HG03460 (cell line): ENCODE measurements at regions not wholly inside any gene's neighbourhood (a gene's known extent, or its start where the extent isn't known, plus 50 kb on each side); places are given as distances from the start of the nearest gene placed in this dataset.

ENCODE experiments used
- ATAC-seq: cut with Tn5 transposase; IDR thresholded peaks from one replicate; pipeline ENCODE4 v1.9.1; 2021; ENCODE audit not compliant: unreplicated experiment

GRCh38 chr3:161989012-161989411 lies 492.4 kb downstream of the OTOL1 start:
- no peak for ATAC-seq

- no peak for ATAC-seq
Measured at GRCh38 chr3:161990036-161990435, 493.4 kb downstream of the OTOL1 start.

GRCh38 chr3:161991901-161992540 lies 495.4 kb downstream of the OTOL1 start:
- ATAC-seq, result no peak

- no peak for ATAC-seq
Measured at GRCh38 chr3:161999846-162000245, 503.2 kb downstream of the OTOL1 start.

GRCh38 chr3:162007722-162008121 lies 511.1 kb downstream of the OTOL1 start:
- ATAC-seq, result no peak

- no peak for ATAC-seq
Measured at GRCh38 chr3:162012633-162013032, 516.0 kb downstream of the OTOL1 start.

GRCh38 chr3:162014284-162014683 lies 517.7 kb downstream of the OTOL1 start:
- no peak for ATAC-seq

- no peak for ATAC-seq
Measured at GRCh38 chr3:162015856-162016255, 519.2 kb downstream of the OTOL1 start.

- no peak for ATAC-seq
Measured at GRCh38 chr3:162019817-162020216, 523.2 kb downstream of the OTOL1 start.

- no peak for ATAC-seq
Measured at GRCh38 chr3:162021206-162021605, 524.6 kb downstream of the OTOL1 start.

GRCh38 chr3:162022911-162023310 lies 526.3 kb downstream of the OTOL1 start:
- ATAC-seq, result no peak

GRCh38 chr3:162029736-162030135 lies 533.1 kb downstream of the OTOL1 start:
- no peak for ATAC-seq

- no peak for ATAC-seq
Measured at GRCh38 chr3:162034368-162034767, 537.8 kb downstream of the OTOL1 start.

GRCh38 chr3:162041622-162042021 lies 545.0 kb downstream of the OTOL1 start:
- ATAC-seq, result no peak

- no peak for ATAC-seq
Measured at GRCh38 chr3:162052636-162053035, 556.0 kb downstream of the OTOL1 start.

- no peak for ATAC-seq
Measured at GRCh38 chr3:162072656-162073164, 576.1 kb downstream of the OTOL1 start.

GRCh38 chr3:162073422-162073975 lies 576.9 kb downstream of the OTOL1 start:
- ATAC-seq, result no peak

- ATAC-seq, result no peak
Measured at GRCh38 chr3:162077108-162077507, 580.5 kb downstream of the OTOL1 start.

GRCh38 chr3:162082516-162082915 lies 585.9 kb downstream of the OTOL1 start:
- no peak for ATAC-seq

GRCh38 chr3:162087361-162087760 lies 590.8 kb downstream of the OTOL1 start:
- no peak for ATAC-seq

- ATAC-seq, result no peak
Measured at GRCh38 chr3:162092751-162093150, 596.1 kb downstream of the OTOL1 start.

- no peak for ATAC-seq
Measured at GRCh38 chr3:162094301-162094700, 597.7 kb downstream of the OTOL1 start.

GRCh38 chr3:162096874-162097273 lies 600.3 kb downstream of the OTOL1 start:
- no peak for ATAC-seq
